Stimulated activated CD8-positive, alpha-beta memory T cell treated with anti-CD3 and anti-CD28 coated beads, Interleukin-2, amount 100 ng/mL, for 1 hour (primary cell): ENCODE measurements at regions not wholly inside any gene's neighbourhood (a gene's known extent, or its start where the extent isn't known, plus 50 kb on each side); places are given as distances from the start of the nearest gene placed in this dataset.

Experiments used
- DNase-seq, 2 donors: peaks; one replicate each; pipeline ENCODE4 v3.0.0-alpha.2; 2020; ENCODE audit warnings: low read depth in 2 of 2

- no peak for DNase-seq
These were observed 49.8 kb downstream of the PLCE1 start for GRCh38 chr10:94043431-94043990.

- DNase-seq: no peak
These were observed 52.4 kb downstream of the PLCE1 start for GRCh38 chr10:94046098-94046497.

- no peak for DNase-seq
These were observed 53.6 kb downstream of the PLCE1 start for GRCh38 chr10:94047293-94047692.

- DNase-seq: no peak
These were observed 56.2 kb downstream of the PLCE1 start for GRCh38 chr10:94049911-94050310.

- DNase-seq: no peak
These were observed 58.5 kb downstream of the PLCE1 start for GRCh38 chr10:94052281-94052680.

GRCh38 chr10:94052866-94053791, 59.4 kb downstream of the PLCE1 start:
- no peak for DNase-seq

- DNase-seq: no peak
These were observed 65.6 kb downstream of the PLCE1 start for GRCh38 chr10:94059178-94059883.

- DNase-seq: no peak
These were observed 67.3 kb downstream of the PLCE1 start for GRCh38 chr10:94061026-94061425.

GRCh38 chr10:94062611-94063010, 68.9 kb downstream of the PLCE1 start:
- no peak for DNase-seq

- no peak for DNase-seq
These were observed 71.6 kb downstream of the PLCE1 start for GRCh38 chr10:94065362-94065761.

GRCh38 chr10:94065787-94066186, 72.1 kb downstream of the PLCE1 start:
- DNase-seq: no peak

- DNase-seq: no peak
These were observed 72.7 kb downstream of the PLCE1 start for GRCh38 chr10:94066411-94066810.

GRCh38 chr10:94069884-94070283, 76.2 kb downstream of the PLCE1 start:
- no peak for DNase-seq

GRCh38 chr10:94074462-94074861, 80.7 kb downstream of the PLCE1 start:
- DNase-seq: no peak

- DNase-seq: no peak
These were observed 81.8 kb downstream of the PLCE1 start for GRCh38 chr10:94075506-94075905.

- DNase-seq: no peak
These were observed 82.7 kb downstream of the PLCE1 start for GRCh38 chr10:94076325-94076841.

GRCh38 chr10:94077042-94077441, 83.3 kb downstream of the PLCE1 start:
- DNase-seq: no peak

- no peak for DNase-seq
These were observed 86.4 kb downstream of the PLCE1 start for GRCh38 chr10:94080108-94080507.

- no peak for DNase-seq
These were observed 90.0 kb downstream of the PLCE1 start for GRCh38 chr10:94083662-94084265.

- DNase-seq: no peak
These were observed 90.6 kb downstream of the PLCE1 start for GRCh38 chr10:94084344-94084743.

- no peak for DNase-seq
These were observed 91.6 kb downstream of the PLCE1 start for GRCh38 chr10:94085288-94085687.
